H1 (cell line): ENCODE measurements at regions not wholly inside any gene's neighbourhood (a gene's known extent, or its start where the extent isn't known, plus 50 kb on each side); places are given as distances from the start of the nearest gene placed in this dataset.

Source experiments
- CTCF ChIA-PET: fragments of 300-600 bp; sonication (Branson Sonifier 250); formaldehyde crosslinking; loops from one replicate; lab custom pipeline; 2021; ENCODE audit not compliant: partially characterized antibody; lab: Charles Lee
- POLR2A ChIA-PET: fragments of 300-600 bp; sonication (Branson Sonifier 250); formaldehyde crosslinking; loops from one replicate; lab custom pipeline; 2021; ENCODE audit warnings: inconsistent platforms; ENCODE audit not compliant: partially characterized antibody; lab: Charles Lee
- DNase-seq, 2 experiments: peaks; one replicate each; pipeline versions ENCODE4 v3.0.0 to v3.0.0-alpha.2; 2010 to 2022; ENCODE audit warnings: low spot score in 2 of 2, low read depth in 1 of 2, mixed read lengths in 1 of 2
- FAIRE-seq: peaks from 2 replicates; lab custom pipeline; 2011; peaks lifted over from hg19 to GRCh38; lab: Jason Lieb, UNC
- H2AFZ ChIP-seq: 2 replicates; pipeline ENCODE4 v1.8.1; 2012; ENCODE audit warnings: low read length, inconsistent platforms
- H2AK5ac ChIP-seq: 2 replicates; pipeline ENCODE4 v1.6.1; 2013; ENCODE audit warnings: low read depth, low read length
- H2BK120ac ChIP-seq: replicated peaks from 2 replicates; pipeline ENCODE3; 2013; ENCODE audit warnings: low read depth, low read length, inconsistent platforms
- H2BK12ac ChIP-seq: 2 replicates; pipeline ENCODE4 v1.6.1; 2013; ENCODE audit warnings: low read depth, low read length
- H2BK15ac ChIP-seq: 2 replicates; pipeline ENCODE4 v1.6.1; 2013; ENCODE audit warnings: low read length
- H2BK20ac ChIP-seq: 2 replicates; pipeline ENCODE4 v1.6.1; 2013; ENCODE audit warnings: low read length
- H2BK5ac ChIP-seq: 2 replicates; pipeline ENCODE4 v1.6.1; 2013; ENCODE audit warnings: low read depth, low read length
- H3K14ac ChIP-seq: 2 replicates; pipeline ENCODE4 v1.6.1; 2013; ENCODE audit warnings: inconsistent platforms; ENCODE audit not compliant: insufficient read length
- H3K18ac ChIP-seq: 2 replicates; pipeline ENCODE4 v1.6.1; 2013; ENCODE audit warnings: low read length; ENCODE audit errors: extremely low read depth
- H3K23ac ChIP-seq: 2 replicates; pipeline ENCODE4 v1.6.1; 2013; ENCODE audit warnings: inconsistent platforms; ENCODE audit not compliant: insufficient read length
- H3K23me2 ChIP-seq: 2 replicates; pipeline ENCODE4 v1.6.1; 2013; ENCODE audit warnings: low read depth, low read length
- H3K27ac ChIP-seq: 2 replicates; pipeline ENCODE4 v1.6.1; 2011; ENCODE audit warnings: low read depth, low read length, inconsistent platforms
- H3K27me3 ChIP-seq, 4 experiments: replicated peaks in 1 of 4; 1 replicate in 1 of 4; 2 replicates in 3 of 4; pipeline versions ENCODE4 v1.6.1 to v1.8.1; 2011 to 2013; ENCODE audit warnings: low read length in 3 of 4, mild to moderate bottlenecking in 3 of 4, inconsistent platforms in 2 of 4, mixed read lengths in 2 of 4, moderate library complexity in 1 of 4; ENCODE audit not compliant: control insufficient read depth in 3 of 4, insufficient read depth in 3 of 4; ENCODE audit errors: extremely low read depth in 1 of 4
- H3K36me3 ChIP-seq, 4 experiments: 2 replicates each; pipeline versions ENCODE4 v1.6.1 to v1.8.1; 2011 to 2013; ENCODE audit warnings: mild to moderate bottlenecking in 4 of 4, low read length in 3 of 4, moderate library complexity in 2 of 4, control low read depth in 1 of 4, inconsistent platforms in 1 of 4; ENCODE audit not compliant: insufficient read depth in 4 of 4, control insufficient read depth in 2 of 4
- H3K4ac ChIP-seq: replicated peaks from 2 replicates; pipeline ENCODE3; 2013; ENCODE audit warnings: low read length, low read depth, mixed read lengths, inconsistent platforms; ENCODE audit not compliant: insufficient read length
- H3K4me1 ChIP-seq, 4 experiments: replicated peaks in 1 of 4; 1 replicate in 1 of 4; 2 replicates in 3 of 4; pipeline versions ENCODE4 v1.6.1 to v1.8.1; 2011 to 2013; ENCODE audit warnings: low read length in 3 of 4, inconsistent platforms in 2 of 4, mixed read lengths in 1 of 4; ENCODE audit not compliant: insufficient read depth in 4 of 4, control insufficient read depth in 3 of 4
- H3K4me2 ChIP-seq, 2 experiments: 2 replicates each; pipeline versions ENCODE4 v1.6.1 to v1.8.1; 2011 to 2013; ENCODE audit warnings: low read depth in 2 of 2, low read length in 2 of 2, control low read depth in 1 of 2, inconsistent platforms in 1 of 2, mild to moderate bottlenecking in 1 of 2; ENCODE audit not compliant: insufficient read depth in 1 of 2
- H3K4me3 ChIP-seq, 4 experiments: fragments of 200-600, 300-600 bp in 1 of 4; sonication (generic), shearing (Covaris generic), sonication (Bioruptor Twin) in 1 of 4; 2 replicates each; pipeline versions ENCODE4 v1.5.1 to v1.8.1; 2011 to 2016; ENCODE audit warnings: low read length in 4 of 4, low read depth in 3 of 4, control low read depth in 2 of 4, inconsistent platforms in 2 of 4, mild to moderate bottlenecking in 2 of 4, mixed read lengths in 1 of 4, moderate library complexity in 1 of 4; ENCODE audit not compliant: insufficient read depth in 2 of 4; ENCODE audit errors: extremely low read depth in 1 of 4
- H3K56ac ChIP-seq: replicated peaks from 2 replicates; pipeline ENCODE3; 2013; ENCODE audit warnings: low read depth, mild to moderate bottlenecking, mixed read lengths, low read length, inconsistent platforms; ENCODE audit not compliant: insufficient read length
- H3K79me1 ChIP-seq: 2 replicates; pipeline ENCODE4 v1.6.1; 2013; ENCODE audit warnings: low read depth, low read length, control low read depth
- H3K79me2 ChIP-seq, 2 experiments: 2 replicates each; pipeline versions ENCODE4 v1.6.1 to v1.8.1; 2012 to 2013; ENCODE audit warnings: low read length in 2 of 2, mild to moderate bottlenecking in 2 of 2, inconsistent platforms in 1 of 2; ENCODE audit not compliant: insufficient read depth in 2 of 2, control insufficient read depth in 1 of 2
- H3K9ac ChIP-seq, 4 experiments: replicated peaks in 1 of 4; 1 replicate in 1 of 4; 2 replicates in 3 of 4; pipeline versions ENCODE4 v1.6.1 to v1.8.1; 2011 to 2013; ENCODE audit warnings: low read depth in 3 of 4, low read length in 3 of 4, control low read depth in 2 of 4, mild to moderate bottlenecking in 2 of 4, moderate library complexity in 2 of 4, inconsistent platforms in 1 of 4; ENCODE audit errors: extremely low read depth in 1 of 4
- H3K9me3 ChIP-seq, 2 experiments: 2 replicates each; pipeline versions ENCODE4 v1.6.1 to v1.8.1; 2012 to 2013; ENCODE audit warnings: mild to moderate bottlenecking in 2 of 2, moderate library complexity in 2 of 2, control low read depth in 1 of 2, inconsistent platforms in 1 of 2, low read depth in 1 of 2, low read length in 1 of 2, mixed read lengths in 1 of 2; ENCODE audit not compliant: insufficient read depth in 2 of 2
- H4K20me1 ChIP-seq, 2 experiments: replicated peaks in 1 of 2; 2 replicates each; pipeline versions ENCODE3 to v1.8.1; 2011 to 2013; ENCODE audit warnings: inconsistent platforms in 2 of 2, low read length in 2 of 2, mild to moderate bottlenecking in 1 of 2; ENCODE audit not compliant: insufficient read depth in 2 of 2, control insufficient read depth in 1 of 2
- H4K5ac ChIP-seq: 2 replicates; pipeline ENCODE4 v1.6.1; 2013; ENCODE audit warnings: low read length, low read depth, mixed read lengths, inconsistent platforms; ENCODE audit not compliant: insufficient read length
- H4K8ac ChIP-seq: 2 replicates; pipeline ENCODE4 v1.8.0; 2013; ENCODE audit warnings: mild to moderate bottlenecking, moderate library complexity, low read length, inconsistent platforms; ENCODE audit not compliant: insufficient read depth; ENCODE audit errors: extremely low read depth
- H4K91ac ChIP-seq: replicated peaks from 2 replicates; pipeline ENCODE3; 2013; ENCODE audit warnings: low read length, mixed read lengths, inconsistent platforms; ENCODE audit not compliant: insufficient read length
- MAFK ChIP-seq: IDR thresholded peaks from 2 replicates; pipeline ENCODE4 v1.6.1; 2012; ENCODE audit warnings: low read depth, mild to moderate bottlenecking, improper control_type of control experiment, low read length
- WGBS, 2 experiments: shearing (Covaris generic) in 1 of 2; methylation state at CpG; one replicate each; pipeline versions ENCODE4 v1.1.6 to v1.1.7; 2013 to 2015; ENCODE audit warnings: low lambda C conversion rate in 2 of 2, mixed read lengths in 2 of 2, inconsistent platforms in 1 of 2, low coverage in 1 of 2, missing lambda C conversion rate in 1 of 2; ENCODE audit not compliant: insufficient replicate concordance in 2 of 2, insufficient coverage in 1 of 2, insufficient read length in 1 of 2; ENCODE audit errors: extremely low coverage in 1 of 2, missing lambda C conversion rate in 1 of 2; 5-methylcytosine and 5-hydroxymethylcytosine counted together
- TF ChIP-seq, protein P1 (sequence below): IDR thresholded peaks from 2 replicates; pipeline ENCODE4 v1.6.1; 2012; ENCODE audit warnings: inconsistent platforms

DNA sequence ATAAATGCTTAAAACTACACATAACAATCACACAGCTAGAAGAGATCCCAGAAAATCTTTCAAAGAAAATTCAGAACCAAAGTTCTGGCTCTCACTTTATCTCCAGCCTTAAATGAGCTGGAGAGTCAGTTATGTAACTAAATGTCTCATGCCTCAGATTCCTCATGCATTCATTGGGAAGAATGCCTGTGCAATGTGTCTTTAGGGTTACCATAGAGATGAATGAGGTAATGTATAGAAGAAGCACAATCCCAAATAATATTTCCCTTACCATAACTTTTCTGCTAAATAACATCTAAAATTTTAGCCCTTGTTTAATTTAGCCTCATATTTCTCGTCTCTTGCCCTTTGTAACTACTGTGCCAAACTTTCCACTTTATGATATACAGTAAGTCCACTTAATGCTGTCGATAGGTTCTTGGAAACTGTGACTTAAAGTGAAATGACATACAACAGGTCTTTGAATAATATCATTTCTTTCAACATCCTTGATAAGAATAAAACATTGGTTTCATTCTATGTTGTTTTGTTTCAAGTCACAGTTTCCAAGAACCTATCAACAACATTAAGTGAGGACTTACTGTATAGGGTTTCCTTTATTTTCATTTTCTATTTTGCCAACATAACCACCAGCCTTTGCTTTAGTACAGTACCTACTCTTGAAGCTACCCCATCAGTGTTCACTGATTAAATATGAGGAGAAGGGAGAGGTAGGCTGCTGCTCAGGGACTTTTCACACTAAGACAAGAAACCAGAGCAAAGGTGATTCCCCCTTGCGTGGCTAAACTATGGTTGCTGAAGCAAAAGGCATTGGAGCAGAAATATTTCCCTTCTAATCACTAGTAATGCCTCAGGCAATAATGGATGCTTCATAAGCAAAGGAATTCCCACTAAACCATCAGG, 295.7 kb upstream of the PTGER4 start:
- 94% methylated on average over 3 of the region's 3 CpGs; no CpG with 5 or more reads in 1 of the 2 experiments for WGBS, 2 experiments
- POLR2A ChIA-PET = no interaction called here
- no peak for FAIRE-seq

More for the DNA sequence above, 295.7 kb upstream of the PTGER4 start:
- Histone ChIP-seq H3K27ac (no peak overlapping the region), H3K14ac (no peak overlapping the region), H3K9ac (no peak overlapping the region), H2BK12ac (no peak overlapping the region), H2AFZ (no peak overlapping the region), H2BK20ac (no peak overlapping the region), H2AK5ac (no peak overlapping the region), H3K4ac (no peak overlapping the region), H3K23me2 (no peaks in the 10 kb centered on the region), H3K4me3 (no peak overlapping the region), H4K91ac (no peak overlapping the region), H3K4me2 (no peak overlapping the region), H3K79me1 (no peaks in the 10 kb centered on the region), H4K20me1 (no peaks in the 10 kb centered on the region), H2BK15ac (no peak overlapping the region), H3K27me3 (no peaks in the 10 kb centered on the region), H3K56ac (no peak overlapping the region), H3K79me2 (no peaks in the 10 kb centered on the region), H2BK5ac (no peak overlapping the region), H4K8ac (no peak overlapping the region), H4K5ac (no peak overlapping the region), H3K4me1 (peaks cover 0 to 6% (median 2%) of the 10 kb centered on the region in 4 experiments; a peak in 1 of 7 replicates), H3K23ac (no peak overlapping the region), H3K36me3 (no peaks in the 10 kb centered on the region), H3K9me3 (no peaks in the 10 kb centered on the region), H2BK120ac (no peak overlapping the region), H3K18ac (no peak overlapping the region)
- TF ChIP-seq, protein P1, sequence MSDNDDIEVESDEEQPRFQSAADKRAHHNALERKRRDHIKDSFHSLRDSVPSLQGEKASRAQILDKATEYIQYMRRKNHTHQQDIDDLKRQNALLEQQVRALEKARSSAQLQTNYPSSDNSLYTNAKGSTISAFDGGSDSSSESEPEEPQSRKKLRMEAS = no peak
- no peak for TF ChIP-seq MAFK
- CTCF ChIA-PET = no interaction called here
- no peak for DNase-seq
